G401 (cell line): ENCODE measurements at regions not wholly inside any gene's neighbourhood (a gene's known extent, or its start where the extent isn't known, plus 50 kb on each side); places are given as distances from the start of the nearest gene placed in this dataset.

Source experiments
- DNase-seq: peaks from one replicate; pipeline ENCODE4 v3.0.0-alpha.2; 2015; ENCODE audit warnings: low spot score
- in situ Hi-C: cut with HindIII; loops from 2 replicates; pipeline ENCODE4 v1.10.0; 2016; ENCODE audit warnings: low sequenced_read_pairs, mixed read lengths

DNA sequence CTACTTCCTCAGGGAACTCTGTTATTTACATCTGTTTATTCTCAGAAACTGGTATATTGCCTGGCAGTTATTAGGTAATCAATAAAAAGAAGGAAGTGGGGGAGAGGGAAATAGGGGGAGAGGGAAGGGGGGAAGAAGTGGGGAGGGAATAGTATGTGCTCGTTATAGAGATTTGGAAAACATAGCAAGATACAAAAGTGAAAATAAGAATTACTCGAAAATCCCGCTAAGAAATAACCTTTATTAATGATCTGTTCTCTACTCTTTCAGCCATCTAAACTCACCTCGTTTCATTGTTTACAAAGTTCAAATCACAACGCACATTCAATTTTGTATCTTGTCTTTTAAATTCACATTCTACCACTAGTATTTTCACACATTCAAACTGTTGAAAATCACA, 63.0 kb upstream of the CDCA7L start:
- no peak for DNase-seq
- in situ Hi-C loops: no loop called here

DNA sequence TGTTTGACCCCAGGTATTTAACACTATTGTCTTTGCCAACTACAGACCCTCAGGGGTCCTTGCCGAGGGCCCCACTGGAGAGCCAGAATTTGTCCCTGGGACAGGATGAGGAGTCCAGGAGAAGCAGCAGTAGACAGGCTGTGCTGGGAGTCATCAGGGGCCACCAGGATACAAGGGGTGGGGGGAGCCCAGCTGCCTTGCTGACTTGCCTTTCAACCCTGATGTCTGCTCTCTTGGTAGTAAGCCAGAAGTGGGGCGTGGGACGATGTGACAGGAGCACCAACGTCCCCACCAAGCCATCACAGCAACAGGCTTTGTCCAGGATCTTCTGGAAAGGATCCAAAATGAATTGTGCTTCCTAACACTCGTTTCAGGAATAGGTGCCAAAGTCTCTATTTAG, 62.4 kb upstream of the CDCA7L start:
- in situ Hi-C loops: no loop called here
- DNase-seq: peak; percentile 17

DNA sequence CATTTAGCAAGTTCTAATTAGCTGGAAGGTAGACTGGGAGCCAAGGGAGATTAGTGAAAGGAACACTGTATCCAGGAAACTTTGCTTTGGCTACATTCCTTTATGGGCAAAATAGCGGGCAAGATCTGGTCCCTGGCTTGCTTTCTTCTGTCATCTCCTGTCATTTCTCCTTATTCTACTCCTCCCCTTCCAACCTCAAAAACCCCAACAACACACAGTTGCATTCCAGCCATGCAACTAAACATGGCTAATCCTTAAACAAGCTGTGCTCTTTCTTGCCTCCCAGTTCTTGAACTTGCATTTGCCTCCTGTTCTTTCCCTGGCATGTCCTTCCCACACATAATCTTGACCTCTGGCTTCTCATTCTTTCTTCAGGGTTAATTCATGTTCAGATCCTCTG, 59.5 kb upstream of the CDCA7L start:
- DNase-seq: peak; percentile 19
- in situ Hi-C loops: no loop called here

DNA sequence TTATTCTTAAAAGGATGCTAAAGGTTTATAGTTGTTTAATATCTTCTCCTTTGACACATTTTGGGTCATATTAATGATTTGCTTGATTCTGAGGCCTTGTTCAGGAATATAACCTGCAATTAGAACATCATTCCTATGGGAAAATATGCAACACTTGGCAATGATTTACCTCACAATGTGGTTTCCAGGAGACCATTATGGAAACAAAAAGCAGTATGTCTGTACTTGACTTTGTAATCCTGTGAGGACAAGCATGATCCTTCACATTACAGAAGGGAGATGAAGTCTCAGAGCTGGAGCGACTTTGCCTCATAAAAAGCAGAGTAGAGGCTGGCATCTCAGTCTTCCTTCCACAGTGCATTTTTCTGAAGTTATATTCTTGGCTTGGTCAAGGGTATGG, 57.0 kb upstream of the CDCA7L start:
- in situ Hi-C loops: no loop called here
- no peak for DNase-seq

DNA sequence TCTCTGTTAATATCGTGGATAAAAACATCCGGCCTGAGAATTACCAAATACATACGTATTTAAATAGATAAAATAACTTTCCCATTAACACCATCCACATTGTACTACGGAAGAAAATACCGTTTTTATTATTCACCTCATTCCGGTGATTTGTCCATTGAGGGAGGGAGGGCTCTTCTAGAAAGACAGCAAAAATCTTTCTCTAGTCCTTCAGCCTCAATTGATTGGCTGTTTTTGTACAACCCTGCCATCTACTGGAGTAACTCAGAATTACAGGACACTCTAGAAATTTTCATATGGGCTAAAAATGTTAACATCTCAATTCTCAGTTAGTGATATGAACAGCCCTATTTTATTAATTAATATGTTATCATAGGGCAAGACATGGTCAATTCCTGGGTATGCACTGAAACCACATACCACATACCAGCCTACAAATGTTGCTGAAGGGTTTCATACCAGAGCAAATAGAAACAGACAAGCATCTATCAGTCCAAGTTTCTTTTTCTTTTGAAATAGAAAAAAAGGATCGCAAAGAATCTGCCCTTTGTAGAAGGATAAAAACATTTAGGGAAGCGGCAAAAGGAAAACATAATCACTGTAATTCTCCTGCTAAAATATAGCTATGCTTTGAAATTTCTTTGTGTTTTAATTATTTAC, 55.8 kb upstream of the CDCA7L start:
- peak; percentile 74 for DNase-seq
- in situ Hi-C loops: no loop called here

DNA sequence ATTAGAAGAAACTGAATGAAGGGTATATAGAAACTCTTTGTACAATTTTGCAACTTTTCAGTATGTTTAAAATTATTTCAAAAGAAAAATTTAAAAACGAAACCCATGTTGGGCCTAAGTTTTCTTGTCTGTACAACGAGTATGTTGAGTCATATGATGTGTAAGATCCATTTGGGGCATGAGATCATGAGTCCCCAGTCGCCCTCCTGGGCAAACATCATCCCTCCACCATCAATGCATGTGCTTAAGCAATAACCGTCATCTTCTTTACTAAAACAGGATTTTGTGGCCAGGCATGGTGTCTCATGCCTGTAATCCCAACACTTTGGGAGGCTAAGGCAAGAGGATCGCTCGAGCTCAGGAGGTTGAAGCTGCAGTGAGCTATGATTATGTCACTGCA, 54.2 kb upstream of the CDCA7L start:
- in situ Hi-C loops: no loop called here

DNA sequence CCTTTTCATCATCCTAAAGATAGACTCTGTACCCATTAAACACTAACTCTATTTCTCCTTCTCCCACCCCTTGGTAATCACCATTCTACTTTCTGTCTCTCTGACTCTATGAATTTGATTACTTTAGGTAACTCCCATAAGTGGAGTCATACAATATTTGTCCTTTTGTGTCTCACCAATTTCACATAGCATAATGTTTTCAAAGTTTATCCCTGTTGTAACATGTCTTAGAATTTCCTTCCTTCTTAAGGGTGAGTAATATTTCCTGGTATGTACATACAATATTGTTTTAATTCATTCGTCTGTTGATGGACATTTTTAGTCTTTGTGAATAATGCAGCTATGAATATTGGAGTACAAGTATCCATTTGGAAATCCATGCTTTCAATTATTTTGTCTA, 50.9 kb upstream of the CDCA7L start:
- in situ Hi-C loops: no loop called here
- no peak for DNase-seq

More for the DNA sequence above, 54.2 kb upstream of the CDCA7L start:
- DNase-seq: no peak
